ENCODE measurements at regions not wholly inside any gene's neighbourhood (a gene's known extent, or its start where the extent isn't known, plus 50 kb on each side); places are given as distances from the start of the nearest gene placed in this dataset.
A peak's percentile ranks its signal among the peaks of the same experiment; 100 is the strongest.
"Not testable (repeated sequence)": the region's sequence is repeated elsewhere in the genome, so short reads cannot be mapped to it uniquely, and the experiment has no call there.

- DNase-seq (ENCODE audit: low read depth), result no peak
- Histone ChIP-seq H3K36me3 (ENCODE audit: control insufficient read depth, insufficient read depth, low read length) (no peaks in the 10 kb centered on the region), H3K4me3 (ENCODE audit: low read depth, low read length) (no peak overlapping the region), H3K27me3 (ENCODE audit: control insufficient read depth, insufficient read depth, low read length) (no peaks in the 10 kb centered on the region)
- ChIA-PET CTCF (no interaction called here), POLR2A (no interaction called here)
- TF ChIP-seq CTCF (IDR thresholded peaks at IDR 0.05; ENCODE audit: insufficient read depth, low read depth, low read length), result no peak
Measured at GRCh38 chrX:17967888-17968287, 106.8 kb upstream of the RAI2 start.

DNA sequence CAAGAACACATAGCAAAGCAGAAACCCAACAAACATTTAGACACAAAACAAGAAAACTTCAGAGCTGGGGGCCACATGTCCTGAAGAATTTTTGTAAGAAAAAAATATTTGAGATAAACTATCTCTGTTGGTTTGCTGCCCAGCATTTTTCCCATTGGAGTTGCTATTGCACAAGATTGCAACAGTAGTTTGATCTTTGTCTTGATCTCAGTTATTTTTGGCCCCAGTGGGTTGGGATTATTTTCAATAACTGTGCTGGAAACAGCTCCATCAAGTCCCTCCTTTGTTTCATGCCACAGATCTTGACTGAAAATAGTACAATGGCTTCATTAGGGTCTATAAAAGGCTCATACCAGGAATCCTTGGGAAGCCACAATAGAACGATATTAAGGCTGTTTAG lies 103.8 kb upstream of the RAI2 start:
- Histone ChIP-seq H3K36me3 (ENCODE audit: control insufficient read depth, insufficient read depth, low read length) (no peaks in the 10 kb centered on the region), H3K4me3 (ENCODE audit: low read depth, low read length) (no peak overlapping the region), H3K27me3 (ENCODE audit: control insufficient read depth, insufficient read depth, low read length) (no peaks in the 10 kb centered on the region)
- DNase-seq (ENCODE audit: low read depth), result no peak
- ChIA-PET CTCF (no interaction called here), POLR2A (no interaction called here)
- TF ChIP-seq CTCF (IDR thresholded peaks at IDR 0.05; ENCODE audit: insufficient read depth, low read depth, low read length), result no peak

- ChIA-PET POLR2A (no interaction called here), CTCF (no interaction called here)
- DNase-seq (ENCODE audit: low read depth), result no peak
- no peaks in the 10 kb centered on the region for H3K36me3 ChIP-seq (ENCODE audit: control insufficient read depth, insufficient read depth, low read length)
- no peak overlapping the region for H3K4me3 ChIP-seq (ENCODE audit: low read depth, low read length)
- TF ChIP-seq CTCF (IDR thresholded peaks at IDR 0.05; ENCODE audit: insufficient read depth, low read depth, low read length), result no peak
- no peaks in the 10 kb centered on the region for H3K27me3 ChIP-seq (ENCODE audit: control insufficient read depth, insufficient read depth, low read length)
Measured at GRCh38 chrX:17960891-17961290, 99.8 kb upstream of the RAI2 start.

DNA sequence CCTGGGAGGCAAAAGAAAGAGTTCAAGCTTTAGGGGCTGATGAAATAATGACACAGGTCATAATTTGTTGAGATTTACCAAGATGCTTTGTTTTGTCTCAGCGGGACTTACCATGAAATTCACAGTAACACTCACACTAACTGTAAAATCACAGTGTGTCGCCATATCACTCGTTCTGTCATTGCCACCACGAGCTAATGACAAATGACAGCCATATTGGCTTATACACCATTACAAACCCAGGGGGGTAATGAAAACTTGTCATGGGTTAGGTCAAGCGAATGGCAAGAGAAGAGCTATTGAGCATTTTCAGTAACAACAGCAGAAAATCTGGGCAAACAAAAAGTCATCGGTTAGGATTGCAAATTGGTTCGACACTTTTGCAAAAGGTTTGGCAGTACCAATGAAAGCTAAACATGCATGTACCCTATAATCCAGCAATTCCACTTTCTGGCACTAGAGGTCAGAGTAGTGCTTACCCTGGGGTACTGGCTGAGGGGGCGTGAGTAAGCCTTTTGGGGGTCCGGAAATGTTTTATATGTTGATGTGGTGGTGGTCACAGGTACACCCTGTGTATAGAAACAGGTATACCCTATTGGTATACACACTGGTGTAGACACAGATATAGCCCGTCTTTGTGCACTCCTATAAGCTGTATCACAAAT lies 83.9 kb upstream of the RAI2 start:
- no peak overlapping the region for H3K4me3 ChIP-seq (ENCODE audit: low read depth, low read length)
- POLR2A ChIA-PET, result no interaction called here
- H3K27me3 ChIP-seq (ENCODE audit: control insufficient read depth, insufficient read depth, low read length), result no peaks in the 10 kb centered on the region
- CTCF ChIA-PET, result interaction anchor here (1.0 to 2.2 kb wide), 4 partner anchors 11 to 433 kb away, joined by 3 to 8 read pairs (median 4); no protein-coding TSS in a partner anchor
- DNase-seq (ENCODE audit: low read depth), result no peak
- H3K36me3 ChIP-seq (ENCODE audit: control insufficient read depth, insufficient read depth, low read length), result no peaks in the 10 kb centered on the region
- peak; percentile 46 for TF ChIP-seq CTCF (IDR thresholded peaks at IDR 0.05; ENCODE audit: insufficient read depth, low read depth, low read length)

GRCh38 chrX:17941171-17941570 lies 80.1 kb upstream of the RAI2 start:
- H3K4me3 ChIP-seq (ENCODE audit: low read depth, low read length); H3K36me3 ChIP-seq (ENCODE audit: control insufficient read depth, insufficient read depth, low read length); CTCF ChIA-PET; H3K27me3 ChIP-seq (ENCODE audit: control insufficient read depth, insufficient read depth, low read length); DNase-seq (ENCODE audit: low read depth); POLR2A ChIA-PET: not testable (repeated sequence)

GRCh38 chrX:17939724-17940123 lies 78.6 kb upstream of the RAI2 start:
- CTCF ChIA-PET, result no interaction called here
- no peak overlapping the region for H3K4me3 ChIP-seq (ENCODE audit: low read depth, low read length)
- no peaks in the 10 kb centered on the region for H3K27me3 ChIP-seq (ENCODE audit: control insufficient read depth, insufficient read depth, low read length)
- H3K36me3 ChIP-seq (ENCODE audit: control insufficient read depth, insufficient read depth, low read length), result no peaks in the 10 kb centered on the region
- DNase-seq (ENCODE audit: low read depth), result no peak
- POLR2A ChIA-PET, result no interaction called here
- TF ChIP-seq CTCF (IDR thresholded peaks at IDR 0.05; ENCODE audit: insufficient read depth, low read depth, low read length), result no peak
